Spleen (tissue), 7 donors: ENCODE measurements at regions not wholly inside any gene's neighbourhood (a gene's known extent, or its start where the extent isn't known, plus 50 kb on each side); places are given as distances from the start of the nearest gene placed in this dataset.

Experiments
- POLR2A ChIP-seq, 3 donors: fragments of 450-650 bp; IDR thresholded peaks; one replicate each; pipeline ENCODE4 v1.5.1; 2017; ENCODE audit warnings: antibody characterized with exemption in 3 of 3, mild to moderate bottlenecking in 1 of 3
- POLR2AphosphoS5 ChIP-seq, 3 donors: sonication (generic); formaldehyde crosslinking; IDR thresholded peaks; one replicate each; pipeline ENCODE4 v1.5.1; 2017; ENCODE audit warnings: antibody characterized with exemption in 3 of 3
- TF ChIP-seq, protein P1 (sequence below), 11 experiments: fragments of 200-600 bp in 7 of 11; fragments of 450-650 bp in 4 of 11; sonication (generic) in 4 of 11; IDR thresholded peaks in 8 of 11; conservative IDR thresholded peaks in 3 of 11; 1 replicate in 7 of 11; 2 replicates in 4 of 11; pipeline versions ENCODE4 v1.4.0 to v1.8.0; 2016 to 2021; ENCODE audit warnings: antibody characterized with exemption in 11 of 11, inconsistent platforms in 4 of 11, mild to moderate bottlenecking in 1 of 11
- donor health status: DM: no; HTN: no; CAD: no; lungs with moderate emphysema.
- donor health status: DM: no; HTN: no; CAD: no.
- donor health status: DM: no; HTN: no; CAD: no.

DNA sequence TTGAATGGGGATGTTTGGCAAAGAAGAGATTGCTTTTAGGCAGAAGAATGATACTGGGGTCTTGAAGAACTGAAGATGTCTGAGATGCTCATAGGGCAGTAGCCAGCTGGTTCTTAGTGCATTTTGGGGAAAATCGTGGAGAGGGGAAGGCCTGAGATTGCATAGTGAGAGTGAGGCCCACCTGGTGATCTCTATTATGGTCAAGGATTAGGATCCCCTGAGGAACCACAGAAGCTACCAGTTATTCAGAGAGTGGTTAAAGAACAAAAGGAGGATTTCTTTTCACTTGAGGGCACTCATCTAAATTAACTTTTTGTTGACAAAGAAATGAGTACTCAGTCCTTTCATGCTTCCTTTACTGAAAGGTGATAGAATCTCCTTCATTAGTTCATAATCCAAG, 271.3 kb upstream of the HAND2 start:
- TF ChIP-seq, protein P1, sequence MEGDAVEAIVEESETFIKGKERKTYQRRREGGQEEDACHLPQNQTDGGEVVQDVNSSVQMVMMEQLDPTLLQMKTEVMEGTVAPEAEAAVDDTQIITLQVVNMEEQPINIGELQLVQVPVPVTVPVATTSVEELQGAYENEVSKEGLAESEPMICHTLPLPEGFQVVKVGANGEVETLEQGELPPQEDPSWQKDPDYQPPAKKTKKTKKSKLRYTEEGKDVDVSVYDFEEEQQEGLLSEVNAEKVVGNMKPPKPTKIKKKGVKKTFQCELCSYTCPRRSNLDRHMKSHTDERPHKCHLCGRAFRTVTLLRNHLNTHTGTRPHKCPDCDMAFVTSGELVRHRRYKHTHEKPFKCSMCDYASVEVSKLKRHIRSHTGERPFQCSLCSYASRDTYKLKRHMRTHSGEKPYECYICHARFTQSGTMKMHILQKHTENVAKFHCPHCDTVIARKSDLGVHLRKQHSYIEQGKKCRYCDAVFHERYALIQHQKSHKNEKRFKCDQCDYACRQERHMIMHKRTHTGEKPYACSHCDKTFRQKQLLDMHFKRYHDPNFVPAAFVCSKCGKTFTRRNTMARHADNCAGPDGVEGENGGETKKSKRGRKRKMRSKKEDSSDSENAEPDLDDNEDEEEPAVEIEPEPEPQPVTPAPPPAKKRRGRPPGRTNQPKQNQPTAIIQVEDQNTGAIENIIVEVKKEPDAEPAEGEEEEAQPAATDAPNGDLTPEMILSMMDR (IDR thresholded peaks at IDR 0.05 in 8 of 11, conservative IDR thresholded peaks at IDR 0.05 in 3 of 11), result no peak
- TF ChIP-seq POLR2A (IDR thresholded peaks at IDR 0.05) (no peak), POLR2AphosphoS5 (IDR thresholded peaks at IDR 0.05) (no peak)
